AG10803 (cell line): ENCODE measurements at regions not wholly inside any gene's neighbourhood (a gene's known extent, or its start where the extent isn't known, plus 50 kb on each side); places are given as distances from the start of the nearest gene placed in this dataset.

Source experiments
- DNase-seq: peaks from one replicate; pipeline ENCODE4 v3.0.0; 2010; ENCODE audit warnings: low read depth
- H3K4me3 ChIP-seq: 2 replicates; pipeline ENCODE4 v1.5.1; 2011; ENCODE audit warnings: mild to moderate bottlenecking, low read length, control low read depth
- CTCF ChIP-seq: conservative IDR thresholded peaks from 2 replicates; pipeline ENCODE4 v1.5.1; 2011; ENCODE audit warnings: mild to moderate bottlenecking, low read length, control low read depth, inconsistent platforms

DNA sequence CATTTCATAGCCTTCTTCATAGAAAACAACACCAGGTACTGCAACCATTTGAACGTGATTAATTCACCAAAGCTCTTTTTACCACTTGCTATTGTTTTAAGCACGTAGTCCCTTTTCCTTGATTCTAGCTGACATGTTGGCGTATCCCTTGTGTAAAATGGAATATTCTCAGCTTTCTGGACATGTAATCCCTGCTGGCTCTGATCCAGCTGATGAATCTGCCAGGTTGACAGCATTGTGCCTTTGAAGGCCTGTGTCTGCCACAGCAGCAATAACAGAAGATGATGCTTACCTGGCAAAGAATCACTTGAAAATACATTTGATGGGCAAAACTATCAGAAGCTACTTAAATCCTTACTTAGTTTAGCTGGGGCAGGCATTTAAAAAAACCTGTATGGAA is 81.0 kb upstream of the CCDC150 start:
- no peak for TF ChIP-seq CTCF
- no peak for DNase-seq
- no peak overlapping the region for H3K4me3 ChIP-seq

GRCh38 chr2:196563876-196564275 is 75.6 kb upstream of the CCDC150 start:
- no peak overlapping the region for H3K4me3 ChIP-seq
- DNase-seq = no peak
- no peak for TF ChIP-seq CTCF

DNA sequence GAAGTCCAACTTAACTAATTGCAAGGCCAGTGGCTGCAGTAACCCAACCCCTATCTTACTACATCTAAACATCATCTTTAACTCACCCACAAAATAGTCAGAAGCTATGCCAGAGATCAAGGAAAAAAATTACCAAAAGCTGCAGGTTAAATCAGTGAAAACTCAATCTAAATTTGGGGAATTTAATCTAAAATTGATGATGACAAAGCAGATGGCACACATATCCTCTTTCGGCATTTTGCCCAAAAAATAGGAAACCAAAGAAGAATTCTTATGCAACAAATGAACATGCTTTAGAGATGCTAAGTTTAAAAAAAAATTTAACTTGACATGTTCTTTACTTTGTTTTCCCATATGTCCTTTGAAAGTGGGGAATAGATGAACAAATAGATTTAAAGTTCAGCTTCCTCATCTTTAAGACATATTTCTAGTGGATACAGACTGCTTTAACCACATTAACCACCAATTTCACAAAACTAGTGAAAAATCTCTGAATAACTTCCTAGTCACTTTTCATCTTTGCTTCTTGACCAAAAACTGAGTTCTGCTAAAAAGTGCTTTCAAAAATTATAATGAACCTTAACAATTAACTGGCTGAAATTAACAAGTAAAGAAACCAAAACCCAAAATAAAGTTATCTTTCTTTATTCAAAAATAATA is 74.3 kb upstream of the CCDC150 start:
- no peak overlapping the region for H3K4me3 ChIP-seq
- no peak for TF ChIP-seq CTCF
- DNase-seq = peak; percentile 36

- no peak overlapping the region for H3K4me3 ChIP-seq
- no peak for TF ChIP-seq CTCF
- no peak for DNase-seq
These were observed 73.5 kb upstream of the CCDC150 start for GRCh38 chr2:196565982-196566381.

GRCh38 chr2:196566961-196567666 is 72.4 kb upstream of the CCDC150 start:
- H3K4me3 ChIP-seq = no peak overlapping the region
- DNase-seq = peak; percentile 61
- no peak for TF ChIP-seq CTCF

DNA sequence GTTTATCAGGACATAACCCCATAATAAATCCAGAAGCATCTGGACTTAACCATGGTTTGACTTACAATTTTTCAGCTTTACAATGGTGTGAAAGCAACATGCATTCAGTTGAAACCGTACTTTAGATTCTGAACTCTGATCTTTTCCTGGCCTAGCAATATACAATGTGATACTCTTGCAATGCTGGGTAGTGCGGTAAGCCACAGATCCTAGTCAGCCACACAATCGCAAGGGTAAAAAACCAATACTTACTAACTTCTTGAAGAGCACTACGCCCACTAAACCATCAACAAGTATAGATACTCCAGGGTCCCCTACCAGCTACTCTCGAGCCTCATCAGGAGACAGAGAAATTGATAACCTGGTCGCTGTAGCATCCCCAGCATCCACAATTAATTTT is 71.0 kb upstream of the CCDC150 start:
- no peak for TF ChIP-seq CTCF
- H3K4me3 ChIP-seq = no peak overlapping the region
- no peak for DNase-seq

DNA sequence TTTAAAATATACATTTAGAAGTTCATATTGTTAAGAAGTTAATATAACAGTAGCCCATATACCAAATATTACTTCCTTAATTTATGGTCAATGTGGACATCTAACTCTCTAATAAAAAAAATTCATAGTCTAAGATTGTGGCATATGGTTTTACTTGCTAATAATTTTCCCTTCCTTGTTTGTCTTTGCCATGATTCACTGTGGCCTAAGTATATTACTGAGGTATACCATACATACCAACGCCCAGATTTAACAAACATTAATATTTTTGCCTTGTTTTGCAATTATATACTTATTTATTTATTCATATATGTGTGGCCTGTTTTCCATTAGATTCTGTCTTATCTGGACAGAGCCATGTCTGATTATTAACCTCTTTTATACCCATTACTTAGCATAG is 54.6 kb upstream of the CCDC150 start:
- DNase-seq = no peak
- no peak for TF ChIP-seq CTCF

More for the DNA sequence above, 54.6 kb upstream of the CCDC150 start:
- H3K4me3 ChIP-seq = no peak overlapping the region
